ENCODE measurements at regions not wholly inside any gene's neighbourhood (a gene's known extent, or its start where the extent isn't known, plus 50 kb on each side); places are given as distances from the start of the nearest gene placed in this dataset.

GRCh38 chr13:30110301-30111070 lies 196.9 kb downstream of the KATNAL1 start:
- TF ChIP-seq EZH2 (IDR thresholded peaks at IDR 0.05; ENCODE audit: borderline replicate concordance, low read depth, low read length, poor library complexity, severe bottlenecking) = no peak
- TF ChIP-seq, protein P1, sequence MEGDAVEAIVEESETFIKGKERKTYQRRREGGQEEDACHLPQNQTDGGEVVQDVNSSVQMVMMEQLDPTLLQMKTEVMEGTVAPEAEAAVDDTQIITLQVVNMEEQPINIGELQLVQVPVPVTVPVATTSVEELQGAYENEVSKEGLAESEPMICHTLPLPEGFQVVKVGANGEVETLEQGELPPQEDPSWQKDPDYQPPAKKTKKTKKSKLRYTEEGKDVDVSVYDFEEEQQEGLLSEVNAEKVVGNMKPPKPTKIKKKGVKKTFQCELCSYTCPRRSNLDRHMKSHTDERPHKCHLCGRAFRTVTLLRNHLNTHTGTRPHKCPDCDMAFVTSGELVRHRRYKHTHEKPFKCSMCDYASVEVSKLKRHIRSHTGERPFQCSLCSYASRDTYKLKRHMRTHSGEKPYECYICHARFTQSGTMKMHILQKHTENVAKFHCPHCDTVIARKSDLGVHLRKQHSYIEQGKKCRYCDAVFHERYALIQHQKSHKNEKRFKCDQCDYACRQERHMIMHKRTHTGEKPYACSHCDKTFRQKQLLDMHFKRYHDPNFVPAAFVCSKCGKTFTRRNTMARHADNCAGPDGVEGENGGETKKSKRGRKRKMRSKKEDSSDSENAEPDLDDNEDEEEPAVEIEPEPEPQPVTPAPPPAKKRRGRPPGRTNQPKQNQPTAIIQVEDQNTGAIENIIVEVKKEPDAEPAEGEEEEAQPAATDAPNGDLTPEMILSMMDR (conservative IDR thresholded peaks at IDR 0.05; ENCODE audit: low read depth, low read length) = no peak
- DNase-seq (ENCODE audit: low spot score) = no peak
- Histone ChIP-seq H3K27ac (ENCODE audit: low read depth, low read length, poor library complexity, severe bottlenecking) (no peak overlapping the region), H3K9me3 (ENCODE audit: low read depth, low read length, poor library complexity, severe bottlenecking) (no peaks in the 10 kb centered on the region), H3K27me3 (replicated peaks; ENCODE audit: insufficient read depth, low read depth, low read length, poor library complexity) (no peaks in the 10 kb centered on the region), H3K4me1 (ENCODE audit: insufficient read depth, low read length, poor library complexity, severe bottlenecking) (peaks cover 16% of the 10 kb centered on the region), H3K4me3 (ENCODE audit: low read depth, low read length, poor library complexity, severe bottlenecking) (no peak overlapping the region), H3K36me3 (ENCODE audit: insufficient read depth, low read length, poor library complexity, severe bottlenecking) (no peaks in the 10 kb centered on the region)
- intact Hi-C loops (cut with micrococcal nuclease; ENCODE audit: unreplicated experiment) = no loop called here
- CTCF ChIA-PET = interaction anchor here (2.7 kb wide), 1 partner anchor 339 kb away, joined by 27 read pairs; no protein-coding TSS in a partner anchor
- POLR2A ChIA-PET (ENCODE audit: low non-redundant PET) = no interaction called here
- no TSS peak for BruUV-seq (replicated peaks)

- DNase-seq (ENCODE audit: low spot score) = no peak
- Histone ChIP-seq H3K36me3 (ENCODE audit: insufficient read depth, low read length, poor library complexity, severe bottlenecking) (no peaks in the 10 kb centered on the region), H3K4me3 (ENCODE audit: low read depth, low read length, poor library complexity, severe bottlenecking) (no peak overlapping the region), H3K9me3 (ENCODE audit: low read depth, low read length, poor library complexity, severe bottlenecking) (no peaks in the 10 kb centered on the region), H3K27ac (ENCODE audit: low read depth, low read length, poor library complexity, severe bottlenecking) (no peak overlapping the region), H3K27me3 (replicated peaks; ENCODE audit: insufficient read depth, low read depth, low read length, poor library complexity) (no peaks in the 10 kb centered on the region), H3K4me1 (ENCODE audit: insufficient read depth, low read length, poor library complexity, severe bottlenecking) (peaks cover 11% of the 10 kb centered on the region)
- ChIA-PET POLR2A (ENCODE audit: low non-redundant PET) (no interaction called here), CTCF (no interaction called here)
- intact Hi-C loops (cut with micrococcal nuclease; ENCODE audit: unreplicated experiment) = no loop called here
- BruUV-seq (replicated peaks) = no TSS peak
- TF ChIP-seq EZH2 (IDR thresholded peaks at IDR 0.05; ENCODE audit: borderline replicate concordance, low read depth, low read length, poor library complexity, severe bottlenecking) = no peak
- TF ChIP-seq, protein P1 (conservative IDR thresholded peaks at IDR 0.05; ENCODE audit: low read depth, low read length) = no peak
Observed at GRCh38 chr13:30109471-30110135, 197.7 kb downstream of the KATNAL1 start.

GRCh38 chr13:30108913-30109237 lies 198.5 kb downstream of the KATNAL1 start:
- no TSS peak for BruUV-seq (replicated peaks)
- Histone ChIP-seq H3K27ac (ENCODE audit: low read depth, low read length, poor library complexity, severe bottlenecking) (no peak overlapping the region), H3K4me3 (ENCODE audit: low read depth, low read length, poor library complexity, severe bottlenecking) (no peak overlapping the region), H3K9me3 (ENCODE audit: low read depth, low read length, poor library complexity, severe bottlenecking) (no peaks in the 10 kb centered on the region), H3K4me1 (ENCODE audit: insufficient read depth, low read length, poor library complexity, severe bottlenecking) (peaks cover 11% of the 10 kb centered on the region), H3K27me3 (replicated peaks; ENCODE audit: insufficient read depth, low read depth, low read length, poor library complexity) (no peaks in the 10 kb centered on the region), H3K36me3 (ENCODE audit: insufficient read depth, low read length, poor library complexity, severe bottlenecking) (no peaks in the 10 kb centered on the region)
- POLR2A ChIA-PET (ENCODE audit: low non-redundant PET) = no interaction called here
- TF ChIP-seq, protein P1 (conservative IDR thresholded peaks at IDR 0.05; ENCODE audit: low read depth, low read length) = no peak
- no peak for TF ChIP-seq EZH2 (IDR thresholded peaks at IDR 0.05; ENCODE audit: borderline replicate concordance, low read depth, low read length, poor library complexity, severe bottlenecking)
- intact Hi-C loops (cut with micrococcal nuclease; ENCODE audit: unreplicated experiment) = no loop called here
- CTCF ChIA-PET = no interaction called here
- no peak for DNase-seq (ENCODE audit: low spot score)
